Stomach smooth muscle (tissue), 2 donors: ENCODE measurements at regions not wholly inside any gene's neighbourhood (a gene's known extent, or its start where the extent isn't known, plus 50 kb on each side); places are given as distances from the start of the nearest gene placed in this dataset.

ENCODE experiments used
- H3K27ac ChIP-seq: one replicate; pipeline ENCODE4 v1.7.0; 2013; ENCODE audit warnings: mild to moderate bottlenecking, low read length, inconsistent platforms
- H3K27me3 ChIP-seq, 2 donors: one replicate each; pipeline ENCODE4 v1.7.0; 2013; ENCODE audit warnings: low read length in 2 of 2; ENCODE audit not compliant: insufficient read depth in 2 of 2, control insufficient read depth in 1 of 2
- H3K36me3 ChIP-seq, 2 donors: one replicate each; pipeline ENCODE4 v1.7.0; 2013; ENCODE audit warnings: low read length in 2 of 2; ENCODE audit not compliant: control insufficient read depth in 2 of 2, insufficient read depth in 2 of 2
- H3K4me1 ChIP-seq: one replicate; pipeline ENCODE4 v1.7.0; 2013; ENCODE audit warnings: low read length; ENCODE audit not compliant: control insufficient read depth, insufficient read depth
- H3K4me3 ChIP-seq, 2 donors: one replicate each; pipeline ENCODE4 v1.7.0; 2013; ENCODE audit warnings: low read length in 2 of 2
- H3K9ac ChIP-seq, 2 donors: one replicate each; pipeline ENCODE4 v1.7.0; 2013; ENCODE audit warnings: low read length in 2 of 2, mild to moderate bottlenecking in 1 of 2
- H3K9me3 ChIP-seq, 2 donors: one replicate each; pipeline ENCODE4 v1.7.0; 2013; ENCODE audit warnings: low read length in 2 of 2; ENCODE audit not compliant: control insufficient read depth in 2 of 2
- donor health status: healthy.
- donor health status: Pancreatic carcinoma.

- H3K4me1 ChIP-seq: no peaks in the 10 kb centered on the region
- peaks cover 0 to 5% of the 10 kb centered on the region in 2 donors for H3K9me3 ChIP-seq
- no peak overlapping the region for H3K27ac ChIP-seq
- H3K27me3 ChIP-seq: no peaks in the 10 kb centered on the region
- no peak overlapping the region for H3K9ac ChIP-seq
- no peak overlapping the region for H3K4me3 ChIP-seq
- no peaks in the 10 kb centered on the region for H3K36me3 ChIP-seq
Measured at GRCh38 chr10:113360870-113361269, 192.0 kb upstream of the HABP2 start.

- Histone ChIP-seq H3K9ac (no peak overlapping the region), H3K36me3 (no peaks in the 10 kb centered on the region), H3K9me3 (peaks cover 0 to 5% of the 10 kb centered on the region in 2 donors), H3K27ac (no peak overlapping the region), H3K27me3 (no peaks in the 10 kb centered on the region), H3K4me3 (no peak overlapping the region), H3K4me1 (no peaks in the 10 kb centered on the region)
Measured at GRCh38 chr10:113362645-113363091, 190.2 kb upstream of the HABP2 start.

GRCh38 chr10:113364227-113364626, 188.6 kb upstream of the HABP2 start:
- H3K36me3 ChIP-seq: no peaks in the 10 kb centered on the region
- peaks cover 0 to 5% of the 10 kb centered on the region in 2 donors for H3K9me3 ChIP-seq
- no peak overlapping the region for H3K27ac ChIP-seq
- no peaks in the 10 kb centered on the region for H3K27me3 ChIP-seq
- H3K9ac ChIP-seq: no peak overlapping the region
- no peaks in the 10 kb centered on the region for H3K4me1 ChIP-seq
- no peak overlapping the region for H3K4me3 ChIP-seq

- Histone ChIP-seq H3K9ac (no peak overlapping the region), H3K9me3 (peaks cover 3 to 5% of the 10 kb centered on the region in 2 donors), H3K36me3 (no peaks in the 10 kb centered on the region), H3K27ac (no peak overlapping the region), H3K27me3 (no peaks in the 10 kb centered on the region), H3K4me1 (no peaks in the 10 kb centered on the region), H3K4me3 (no peak overlapping the region)
Measured at GRCh38 chr10:113368666-113369364, 184.0 kb upstream of the HABP2 start.

- Histone ChIP-seq H3K27me3 (no peaks in the 10 kb centered on the region), H3K4me3 (no peak overlapping the region), H3K9me3 (peaks cover 3 to 5% of the 10 kb centered on the region in 2 donors), H3K27ac (no peak overlapping the region), H3K36me3 (no peaks in the 10 kb centered on the region), H3K9ac (no peak overlapping the region), H3K4me1 (no peaks in the 10 kb centered on the region)
Measured at GRCh38 chr10:113369365-113369694, 183.5 kb upstream of the HABP2 start.

GRCh38 chr10:113376428-113376827, 176.4 kb upstream of the HABP2 start:
- no peak overlapping the region for H3K27ac ChIP-seq
- peaks cover 0 to 3% of the 10 kb centered on the region in 2 donors for H3K9me3 ChIP-seq
- peaks cover 0 to 2% of the 10 kb centered on the region in 2 donors for H3K27me3 ChIP-seq
- no peaks in the 10 kb centered on the region for H3K36me3 ChIP-seq
- H3K4me3 ChIP-seq: no peak overlapping the region
- H3K9ac ChIP-seq: no peak overlapping the region
- H3K4me1 ChIP-seq: peaks cover under 1% of the 10 kb centered on the region

- Histone ChIP-seq H3K9ac (no peak overlapping the region), H3K4me3 (no peak overlapping the region)
Measured at GRCh38 chr10:113379091-113379490, 173.8 kb upstream of the HABP2 start.

GRCh38 chr10:113381416-113381815, 171.4 kb upstream of the HABP2 start:
- no peak overlapping the region for H3K4me3 ChIP-seq
- H3K27me3 ChIP-seq: no peaks in the 10 kb centered on the region
- H3K27ac ChIP-seq: no peak overlapping the region
- H3K36me3 ChIP-seq: no peaks in the 10 kb centered on the region
- H3K9ac ChIP-seq: no peak overlapping the region
- H3K4me1 ChIP-seq: peaks cover 26% of the 10 kb centered on the region
- H3K9me3 ChIP-seq: no peaks in the 10 kb centered on the region

More at GRCh38 chr10:113379091-113379490, 173.8 kb upstream of the HABP2 start:
- H3K36me3 ChIP-seq: no peaks in the 10 kb centered on the region
- H3K9me3 ChIP-seq: no peaks in the 10 kb centered on the region
- H3K27me3 ChIP-seq: peaks cover 0 to 2% of the 10 kb centered on the region in 2 donors
- H3K4me1 ChIP-seq: peaks cover 10% of the 10 kb centered on the region
- H3K27ac ChIP-seq: no peak overlapping the region

GRCh38 chr10:113381981-113382509, 170.8 kb upstream of the HABP2 start:
- Histone ChIP-seq H3K36me3 (no peaks in the 10 kb centered on the region), H3K9ac (peak overlapping the region in 1 of 2 donors; percentile 22), H3K27me3 (no peaks in the 10 kb centered on the region), H3K9me3 (no peaks in the 10 kb centered on the region), H3K4me3 (peak overlapping the region in 1 of 2 donors; percentile 54), H3K4me1 (peaks cover 26% of the 10 kb centered on the region), H3K27ac (peak overlapping the region; percentile 18)

- Histone ChIP-seq H3K27ac (no peak overlapping the region), H3K9ac (no peak overlapping the region), H3K36me3 (no peaks in the 10 kb centered on the region), H3K27me3 (no peaks in the 10 kb centered on the region), H3K4me3 (peak overlapping the region; percentile 13 to 54), H3K9me3 (no peaks in the 10 kb centered on the region), H3K4me1 (peaks cover 26% of the 10 kb centered on the region)
Measured at GRCh38 chr10:113382691-113383090, 170.2 kb upstream of the HABP2 start.

- Histone ChIP-seq H3K4me3 (peak overlapping the region in 1 of 2 donors; percentile 1), H3K4me1 (peaks cover 26% of the 10 kb centered on the region), H3K9me3 (no peaks in the 10 kb centered on the region), H3K27me3 (no peaks in the 10 kb centered on the region), H3K36me3 (no peaks in the 10 kb centered on the region), H3K9ac (no peak overlapping the region), H3K27ac (no peak overlapping the region)
Measured at GRCh38 chr10:113384181-113384580, 168.7 kb upstream of the HABP2 start.
